GM12878 (cell line): ENCODE measurements at regions not wholly inside any gene's neighbourhood (a gene's known extent, or its start where the extent isn't known, plus 50 kb on each side); places are given as distances from the start of the nearest gene placed in this dataset.

Experiments
- ATAC-seq: fragments of 200-7000 bp; cut with Tn5 transposase; 3 replicates; pipeline ENCODE4 v1.9.1; 2020; ENCODE audit warnings: mild to moderate bottlenecking, moderate library complexity
- BruUV-seq: library from RNA; stranded (reverse); fragments of 400-500 nt; replicated peaks from 2 replicates; lab custom pipeline; 2021; lab: Mats Ljungman, UMichigan
- CTCF ChIA-PET: fragments of 300-600 bp; sonication (Branson Sonifier 250); formaldehyde crosslinking; extraction: SDS; loops from one replicate; lab custom pipeline; 2021; ENCODE audit warnings: inconsistent platforms; lab: Yijun Ruan, JAX
- POLR2A ChIA-PET: fragments of 350-600 bp; formaldehyde crosslinking; extraction: SDS; loops from one replicate; lab custom pipeline; 2021; ENCODE audit warnings: inconsistent platforms; lab: Charles Lee
- RAD21 ChIA-PET: fragments of 300-600 bp; sonication (Branson Sonifier 250); formaldehyde crosslinking; loops from one replicate; lab custom pipeline; 2023; ENCODE audit warnings: antibody characterized with exemption; ENCODE audit not compliant: unreplicated experiment; lab: Charles Lee
- SMC1A ChIA-PET: fragments of 300-600 bp; sonication (Branson Sonifier 250); formaldehyde crosslinking; loops from one replicate; lab custom pipeline; 2023; ENCODE audit not compliant: unreplicated experiment, uncharacterized antibody; lab: Charles Lee
- DNase-seq: peaks from one replicate; pipeline ENCODE4 v3.0.0-alpha.2; 2011; ENCODE audit warnings: low read depth, low spot score
- FAIRE-seq: peaks from 3 replicates; lab custom pipeline; 2011; peaks lifted over from hg19 to GRCh38; lab: Jason Lieb, UNC
- H2AFZ ChIP-seq: 2 replicates; pipeline ENCODE4 v1.6.0; 2011; ENCODE audit warnings: low read depth, low read length, control low read depth; ENCODE audit not compliant: control insufficient read depth
- H3K27ac ChIP-seq: 2 replicates; pipeline ENCODE4 v1.5.1; 2011; ENCODE audit warnings: control low read depth; ENCODE audit not compliant: control insufficient read depth, insufficient read depth
- H3K27me3 ChIP-seq, 2 experiments: replicated peaks in 1 of 2; 2 replicates each; pipeline versions ENCODE4 v1.6.0 to v1.6.1; 2011; ENCODE audit warnings: low read length in 1 of 2; ENCODE audit not compliant: control insufficient read depth in 2 of 2, insufficient read depth in 2 of 2
- H3K36me3 ChIP-seq, 2 experiments: 2 replicates each; pipeline ENCODE4 v1.5.1; 2011; ENCODE audit warnings: low read length in 1 of 2; ENCODE audit not compliant: control insufficient read depth in 2 of 2, insufficient read depth in 2 of 2
- H3K4me1 ChIP-seq: 2 replicates; pipeline ENCODE4 v1.6.1; 2011; ENCODE audit warnings: mild to moderate bottlenecking, low read length, moderate library complexity, mixed read lengths; ENCODE audit not compliant: control insufficient read depth, insufficient read depth
- H3K4me2 ChIP-seq: 2 replicates; pipeline ENCODE4 v1.6.0; 2011; ENCODE audit warnings: control low read depth; ENCODE audit not compliant: control insufficient read depth, insufficient read depth
- H3K4me3 ChIP-seq: fragments of 200-600 bp; sonication (generic); 2 replicates; pipeline ENCODE4 v1.5.1; 2016
- H3K79me2 ChIP-seq: 2 replicates; pipeline ENCODE4 v1.6.0; 2011; ENCODE audit warnings: low read length; ENCODE audit not compliant: control insufficient read depth, insufficient read depth
- H3K9ac ChIP-seq: 2 replicates; pipeline ENCODE4 v1.8.0; 2011; ENCODE audit warnings: low read length, control low read depth, mixed read lengths; ENCODE audit not compliant: control insufficient read depth, insufficient read depth
- H3K9me3 ChIP-seq: replicated peaks from 3 replicates; pipeline ENCODE4 v1.5.1; 2011; ENCODE audit warnings: mild to moderate bottlenecking, low read length; ENCODE audit not compliant: control insufficient read depth, insufficient read depth
- H4K20me1 ChIP-seq: 2 replicates; pipeline ENCODE4 v1.6.0; 2011; ENCODE audit not compliant: control insufficient read depth, insufficient read depth
- EZH2 ChIP-seq: IDR thresholded peaks from 2 replicates; pipeline ENCODE4 v1.6.1; 2012; ENCODE audit warnings: low read depth, mild to moderate bottlenecking, control low read depth, inconsistent platforms, low read length, borderline replicate concordance; ENCODE audit not compliant: control insufficient read depth
- GATAD2B ChIP-seq: fragments of 450-650 bp; conservative IDR thresholded peaks from 2 replicates; pipeline ENCODE4 v1.6.1; 2017; ENCODE audit warnings: low read depth, mild to moderate bottlenecking, moderate library complexity
- POLR2AphosphoS5 ChIP-seq: IDR thresholded peaks from 2 replicates; pipeline ENCODE4 v1.6.1; 2011; ENCODE audit warnings: mild to moderate bottlenecking, low read length, inconsistent platforms
- SP1 ChIP-seq: IDR thresholded peaks from one replicate; pipeline ENCODE4 v1.6.1; 2011; ENCODE audit warnings: low read depth, low read length
- SREBF1 ChIP-seq: IDR thresholded peaks from 2 replicates; pipeline ENCODE4 v1.6.1; 2012; ENCODE audit warnings: mild to moderate bottlenecking, low read length
- TAF1 ChIP-seq: IDR thresholded peaks from 2 replicates; pipeline ENCODE4 v1.6.1; 2011; ENCODE audit warnings: mild to moderate bottlenecking, low read depth, low read length, borderline replicate concordance
- WGBS: methylation state at CpG from one replicate; pipeline ENCODE4 v1.1.6; 2016; ENCODE audit warnings: low lambda C conversion rate; ENCODE audit not compliant: insufficient replicate concordance, insufficient coverage; ENCODE audit errors: missing lambda C conversion rate; 5-methylcytosine and 5-hydroxymethylcytosine counted together
- in situ Hi-C: fragments of 300-500 bp; cut with MboI; formaldehyde crosslinking; loops from 9 replicates; pipeline ENCODE4 v1.14.3; 2018; ENCODE audit warnings: mixed read lengths
- intact Hi-C: fragments of 100-400 bp; cut with micrococcal nuclease; formaldehyde crosslinking; loops from one replicate; pipeline ENCODE4 v1.14.2; 2022; ENCODE audit not compliant: unreplicated experiment
- TF ChIP-seq, protein P1 (sequence below): fragments of 450-650 bp; IDR thresholded peaks from 2 replicates; pipeline ENCODE4 v1.6.1; 2017; ENCODE audit warnings: mild to moderate bottlenecking, low read depth, inconsistent platforms; ENCODE audit not compliant: poor library complexity, severe bottlenecking
- TF ChIP-seq, protein P2 (sequence below): IDR thresholded peaks from 2 replicates; pipeline ENCODE4 v1.6.1; 2012; ENCODE audit warnings: low read depth, low read length, improper control_type of control experiment
- TF ChIP-seq, protein P3 (sequence below): IDR thresholded peaks from 2 replicates; pipeline ENCODE4 v1.6.1; 2011; ENCODE audit warnings: mild to moderate bottlenecking, low read depth, low read length, moderate library complexity; ENCODE audit not compliant: insufficient replicate concordance
- TF ChIP-seq, protein P4 (sequence below): fragments of 450-650 bp; IDR thresholded peaks from 2 replicates; pipeline ENCODE4 v1.6.1; 2017; ENCODE audit warnings: mild to moderate bottlenecking, moderate library complexity
- TF ChIP-seq, protein P5 (sequence below): IDR thresholded peaks from 2 replicates; pipeline ENCODE4 v1.6.1; 2011; ENCODE audit warnings: borderline replicate concordance, low read depth, mild to moderate bottlenecking, moderate library complexity, low read length; ENCODE audit not compliant: insufficient read depth, poor library complexity, severe bottlenecking

DNA sequence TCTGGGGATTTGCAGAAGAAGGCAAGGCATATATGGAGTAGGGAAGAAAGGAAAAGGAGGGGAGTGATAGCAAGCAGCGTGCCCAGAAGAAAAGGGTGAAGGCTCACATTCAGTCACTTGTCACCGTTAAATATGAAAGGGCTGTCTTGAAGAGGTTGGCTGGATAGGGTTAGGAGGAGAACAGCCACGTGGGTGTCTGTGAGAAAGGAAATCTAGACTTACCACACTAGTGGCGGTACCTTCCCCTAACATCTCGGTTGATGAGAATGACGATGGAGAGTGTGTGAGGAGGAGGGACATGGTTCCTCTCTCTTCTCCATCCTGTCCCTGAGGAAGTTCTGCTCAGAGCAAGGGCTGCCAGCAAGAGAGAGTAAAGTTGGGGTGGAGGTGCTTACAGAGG, 74.3 kb upstream of the CCN6 start (continued):
- TF ChIP-seq, protein P1, sequence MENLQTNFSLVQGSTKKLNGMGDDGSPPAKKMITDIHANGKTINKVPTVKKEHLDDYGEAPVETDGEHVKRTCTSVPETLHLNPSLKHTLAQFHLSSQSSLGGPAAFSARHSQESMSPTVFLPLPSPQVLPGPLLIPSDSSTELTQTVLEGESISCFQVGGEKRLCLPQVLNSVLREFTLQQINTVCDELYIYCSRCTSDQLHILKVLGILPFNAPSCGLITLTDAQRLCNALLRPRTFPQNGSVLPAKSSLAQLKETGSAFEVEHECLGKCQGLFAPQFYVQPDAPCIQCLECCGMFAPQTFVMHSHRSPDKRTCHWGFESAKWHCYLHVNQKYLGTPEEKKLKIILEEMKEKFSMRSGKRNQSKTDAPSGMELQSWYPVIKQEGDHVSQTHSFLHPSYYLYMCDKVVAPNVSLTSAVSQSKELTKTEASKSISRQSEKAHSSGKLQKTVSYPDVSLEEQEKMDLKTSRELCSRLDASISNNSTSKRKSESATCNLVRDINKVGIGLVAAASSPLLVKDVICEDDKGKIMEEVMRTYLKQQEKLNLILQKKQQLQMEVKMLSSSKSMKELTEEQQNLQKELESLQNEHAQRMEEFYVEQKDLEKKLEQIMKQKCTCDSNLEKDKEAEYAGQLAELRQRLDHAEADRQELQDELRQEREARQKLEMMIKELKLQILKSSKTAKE = no peak
- TF ChIP-seq, protein P2, sequence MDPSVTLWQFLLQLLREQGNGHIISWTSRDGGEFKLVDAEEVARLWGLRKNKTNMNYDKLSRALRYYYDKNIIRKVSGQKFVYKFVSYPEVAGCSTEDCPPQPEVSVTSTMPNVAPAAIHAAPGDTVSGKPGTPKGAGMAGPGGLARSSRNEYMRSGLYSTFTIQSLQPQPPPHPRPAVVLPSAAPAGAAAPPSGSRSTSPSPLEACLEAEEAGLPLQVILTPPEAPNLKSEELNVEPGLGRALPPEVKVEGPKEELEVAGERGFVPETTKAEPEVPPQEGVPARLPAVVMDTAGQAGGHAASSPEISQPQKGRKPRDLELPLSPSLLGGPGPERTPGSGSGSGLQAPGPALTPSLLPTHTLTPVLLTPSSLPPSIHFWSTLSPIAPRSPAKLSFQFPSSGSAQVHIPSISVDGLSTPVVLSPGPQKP = no peak
- TF ChIP-seq, protein P3, sequence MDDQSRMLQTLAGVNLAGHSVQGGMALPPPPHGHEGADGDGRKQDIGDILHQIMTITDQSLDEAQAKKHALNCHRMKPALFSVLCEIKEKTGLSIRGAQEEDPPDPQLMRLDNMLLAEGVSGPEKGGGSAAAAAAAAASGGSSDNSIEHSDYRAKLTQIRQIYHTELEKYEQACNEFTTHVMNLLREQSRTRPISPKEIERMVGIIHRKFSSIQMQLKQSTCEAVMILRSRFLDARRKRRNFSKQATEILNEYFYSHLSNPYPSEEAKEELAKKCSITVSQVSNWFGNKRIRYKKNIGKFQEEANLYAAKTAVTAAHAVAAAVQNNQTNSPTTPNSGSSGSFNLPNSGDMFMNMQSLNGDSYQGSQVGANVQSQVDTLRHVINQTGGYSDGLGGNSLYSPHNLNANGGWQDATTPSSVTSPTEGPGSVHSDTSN = no peak
- TF ChIP-seq SREBF1 (no peak), GATAD2B (no peak)

DNA sequence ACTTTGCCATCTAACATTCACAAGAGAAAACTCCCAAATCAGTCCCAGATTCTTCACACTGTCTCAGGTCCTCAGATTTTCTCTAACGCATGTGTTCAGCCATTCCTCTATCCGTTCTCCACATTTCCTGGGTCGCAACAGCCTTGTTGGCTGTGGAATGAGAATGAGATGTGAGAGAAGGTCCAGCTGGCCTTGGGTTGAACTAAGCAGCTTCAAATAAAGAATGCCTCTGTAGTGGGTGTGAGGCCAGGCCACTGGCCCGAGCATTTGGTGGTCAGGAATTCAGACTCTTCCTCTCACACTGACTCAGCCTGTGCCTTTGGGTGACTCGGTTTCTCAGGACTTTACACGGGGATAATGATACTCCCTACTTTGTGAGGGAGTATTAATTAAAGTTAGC, 73.8 kb upstream of the CCN6 start:
- SMC1A ChIA-PET = no interaction called here
- Histone ChIP-seq H3K9ac (no peak overlapping the region), H3K9me3 (no peaks in the 10 kb centered on the region; the same call in 2 of the 3 replicates), H3K4me3 (no peak overlapping the region), H3K27me3 (no peaks in the 10 kb centered on the region), H3K27ac (no peak overlapping the region), H3K4me2 (no peak overlapping the region), H3K79me2 (no peaks in the 10 kb centered on the region), H2AFZ (no peak overlapping the region), H3K4me1 (no peaks in the 10 kb centered on the region), H3K36me3 (no peaks in the 10 kb centered on the region), H4K20me1 (no peaks in the 10 kb centered on the region)
- FAIRE-seq = no peak
- CTCF ChIA-PET = interaction anchor here (1.5 kb wide), 1 partner anchor 260 kb away, joined by 4 read pairs; no protein-coding TSS in a partner anchor
- intact Hi-C loops (no loop called here), in situ Hi-C loops (no loop called here)
- WGBS = 32% methylated on average over 6 of the region's 6 CpGs
- RAD21 ChIA-PET = no interaction called here
- BruUV-seq = no TSS peak
- DNase-seq = no peak
- POLR2A ChIA-PET = no interaction called here
- ATAC-seq = no peak
- no peak for TF ChIP-seq POLR2AphosphoS5
- TF ChIP-seq, protein P4, sequence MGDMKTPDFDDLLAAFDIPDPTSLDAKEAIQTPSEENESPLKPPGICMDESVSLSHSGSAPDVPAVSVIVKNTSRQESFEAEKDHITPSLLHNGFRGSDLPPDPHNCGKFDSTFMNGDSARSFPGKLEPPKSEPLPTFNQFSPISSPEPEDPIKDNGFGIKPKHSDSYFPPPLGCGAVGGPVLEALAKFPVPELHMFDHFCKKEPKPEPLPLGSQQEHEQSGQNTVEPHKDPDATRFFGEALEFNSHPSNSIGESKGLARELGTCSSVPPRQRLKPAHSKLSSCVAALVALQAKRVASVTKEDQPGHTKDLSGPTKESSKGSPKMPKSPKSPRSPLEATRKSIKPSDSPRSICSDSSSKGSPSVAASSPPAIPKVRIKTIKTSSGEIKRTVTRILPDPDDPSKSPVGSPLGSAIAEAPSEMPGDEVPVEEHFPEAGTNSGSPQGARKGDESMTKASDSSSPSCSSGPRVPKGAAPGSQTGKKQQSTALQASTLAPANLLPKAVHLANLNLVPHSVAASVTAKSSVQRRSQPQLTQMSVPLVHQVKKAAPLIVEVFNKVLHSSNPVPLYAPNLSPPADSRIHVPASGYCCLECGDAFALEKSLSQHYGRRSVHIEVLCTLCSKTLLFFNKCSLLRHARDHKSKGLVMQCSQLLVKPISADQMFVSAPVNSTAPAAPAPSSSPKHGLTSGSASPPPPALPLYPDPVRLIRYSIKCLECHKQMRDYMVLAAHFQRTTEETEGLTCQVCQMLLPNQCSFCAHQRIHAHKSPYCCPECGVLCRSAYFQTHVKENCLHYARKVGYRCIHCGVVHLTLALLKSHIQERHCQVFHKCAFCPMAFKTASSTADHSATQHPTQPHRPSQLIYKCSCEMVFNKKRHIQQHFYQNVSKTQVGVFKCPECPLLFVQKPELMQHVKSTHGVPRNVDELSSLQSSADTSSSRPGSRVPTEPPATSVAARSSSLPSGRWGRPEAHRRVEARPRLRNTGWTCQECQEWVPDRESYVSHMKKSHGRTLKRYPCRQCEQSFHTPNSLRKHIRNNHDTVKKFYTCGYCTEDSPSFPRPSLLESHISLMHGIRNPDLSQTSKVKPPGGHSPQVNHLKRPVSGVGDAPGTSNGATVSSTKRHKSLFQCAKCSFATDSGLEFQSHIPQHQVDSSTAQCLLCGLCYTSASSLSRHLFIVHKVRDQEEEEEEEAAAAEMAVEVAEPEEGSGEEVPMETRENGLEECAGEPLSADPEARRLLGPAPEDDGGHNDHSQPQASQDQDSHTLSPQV = no peak
- TF ChIP-seq, protein P5, sequence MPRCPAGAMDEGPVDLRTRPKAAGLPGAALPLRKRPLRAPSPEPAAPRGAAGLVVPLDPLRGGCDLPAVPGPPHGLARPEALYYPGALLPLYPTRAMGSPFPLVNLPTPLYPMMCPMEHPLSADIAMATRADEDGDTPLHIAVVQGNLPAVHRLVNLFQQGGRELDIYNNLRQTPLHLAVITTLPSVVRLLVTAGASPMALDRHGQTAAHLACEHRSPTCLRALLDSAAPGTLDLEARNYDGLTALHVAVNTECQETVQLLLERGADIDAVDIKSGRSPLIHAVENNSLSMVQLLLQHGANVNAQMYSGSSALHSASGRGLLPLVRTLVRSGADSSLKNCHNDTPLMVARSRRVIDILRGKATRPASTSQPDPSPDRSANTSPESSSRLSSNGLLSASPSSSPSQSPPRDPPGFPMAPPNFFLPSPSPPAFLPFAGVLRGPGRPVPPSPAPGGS = no peak
- no peak for TF ChIP-seq EZH2
- TF ChIP-seq TAF1 = no peak
- no peak for TF ChIP-seq SP1
